ENCODE measurements at regions not wholly inside any gene's neighbourhood (a gene's known extent, or its start where the extent isn't known, plus 50 kb on each side); places are given as distances from the start of the nearest gene placed in this dataset.
A peak's percentile ranks its signal among the peaks of the same experiment; 100 is the strongest.
"Not testable (repeated sequence)": the region's sequence is repeated elsewhere in the genome, so short reads cannot be mapped to it uniquely, and the experiment has no call there.

- not testable (repeated sequence) for DNase-seq
Observed at GRCh38 chr10:77740396-77740795, 102.8 kb upstream of the KCNMA1 start.

- DNase-seq: no peak
Observed at GRCh38 chr10:77738496-77739158, 101.0 kb upstream of the KCNMA1 start.

GRCh38 chr10:77737608-77738007 lies 100.0 kb upstream of the KCNMA1 start:
- DNase-seq: no peak

DNA sequence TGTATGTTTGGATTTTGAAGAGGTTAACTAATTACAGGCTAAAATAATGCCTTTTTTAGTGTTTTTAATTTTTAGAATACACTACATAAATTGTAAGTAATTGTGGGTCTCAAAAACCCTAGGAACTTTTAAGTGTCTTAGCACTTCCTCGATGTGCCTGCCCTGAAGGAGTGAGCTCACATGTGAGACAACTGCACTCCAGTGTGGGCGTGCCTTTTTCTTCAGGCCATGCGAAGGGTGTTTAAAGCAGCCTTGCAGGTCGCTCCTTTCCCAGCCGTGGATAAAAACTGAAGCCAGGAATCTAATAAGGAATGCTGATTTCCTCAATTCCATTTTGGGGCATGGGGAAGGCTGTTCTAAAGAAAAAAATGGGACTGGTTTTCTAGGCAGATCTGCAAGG lies 97.5 kb upstream of the KCNMA1 start:
- not testable (repeated sequence) for DNase-seq

DNA sequence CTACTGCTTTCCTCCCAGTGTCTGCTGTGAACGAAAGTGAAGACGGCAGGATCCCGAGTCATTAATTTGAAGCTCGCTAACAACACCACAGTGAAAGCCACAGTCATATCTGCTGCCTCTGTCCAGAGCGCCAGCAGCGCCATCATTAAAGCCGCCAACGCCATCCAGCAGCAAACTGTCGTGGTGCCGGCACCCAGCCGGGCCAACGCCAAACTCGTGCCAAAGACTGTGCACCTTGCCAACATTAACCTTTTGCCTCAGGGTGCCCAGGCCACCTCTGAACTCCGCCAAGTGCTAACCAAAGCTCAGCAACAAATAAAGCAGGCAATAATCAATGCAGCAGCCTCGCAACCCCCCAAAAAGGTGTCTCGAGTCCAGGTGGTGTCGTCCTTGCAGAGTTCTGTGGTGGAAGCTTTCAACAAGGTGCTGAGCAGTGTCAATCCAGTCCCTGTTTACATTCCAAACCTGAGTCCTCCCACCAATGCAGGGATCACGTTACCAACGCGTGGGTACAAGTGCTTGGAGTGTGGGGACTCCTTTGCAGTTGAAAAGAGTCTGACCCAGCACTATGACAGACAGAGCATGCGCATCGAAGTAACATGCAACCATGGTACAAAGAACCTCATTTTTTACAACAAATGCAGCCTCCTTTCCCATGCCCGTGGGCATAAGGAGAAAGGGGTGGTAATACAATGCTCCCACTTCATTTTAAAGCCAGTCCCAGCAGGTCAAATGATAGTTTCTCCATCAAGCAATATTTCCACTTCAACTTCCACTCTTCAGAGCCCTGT lies 94.8 kb upstream of the KCNMA1 start:
- no peak for DNase-seq

DNA sequence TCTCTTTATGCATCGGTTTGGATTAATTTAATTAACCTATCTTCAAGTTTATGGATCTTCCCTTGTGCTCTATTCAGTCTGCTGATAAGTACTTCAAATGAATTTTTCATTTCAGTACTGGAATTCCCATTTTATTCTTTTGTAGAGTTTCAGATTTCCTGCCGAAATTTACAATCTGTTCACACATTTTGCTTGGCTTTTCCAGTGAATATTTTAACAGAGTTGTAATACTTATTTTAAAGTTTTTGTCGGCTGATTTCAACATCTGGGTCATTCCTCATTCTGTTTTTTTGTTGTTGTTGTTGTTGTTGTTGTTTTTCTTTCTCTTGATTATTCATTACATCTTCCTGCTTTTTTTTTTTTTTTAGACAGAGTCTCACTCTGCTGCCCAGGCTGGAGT lies 89.9 kb upstream of the KCNMA1 start:
- no peak for DNase-seq

GRCh38 chr10:77726732-77727131 lies 89.1 kb upstream of the KCNMA1 start:
- no peak for DNase-seq

GRCh38 chr10:77726301-77726700 lies 88.7 kb upstream of the KCNMA1 start:
- DNase-seq: no peak

DNA sequence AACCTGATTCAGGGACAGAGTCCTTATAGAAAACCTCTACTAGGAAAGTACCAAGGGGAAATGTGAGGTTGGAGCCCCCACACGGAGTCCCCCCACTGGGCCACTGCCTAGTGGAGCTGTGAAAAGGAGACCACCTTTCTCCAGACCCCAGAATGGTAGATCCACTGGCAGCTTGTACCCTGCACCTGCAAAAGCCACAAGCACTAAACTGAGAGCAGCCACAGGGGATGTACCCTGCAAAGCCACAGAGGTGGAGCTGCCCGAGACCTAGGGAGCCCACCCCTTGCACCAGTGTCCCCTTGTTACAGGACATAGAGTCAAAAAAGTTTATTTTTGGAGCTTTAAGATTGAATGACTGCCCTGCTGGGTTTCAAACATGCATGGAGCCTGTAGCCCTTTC lies 87.2 kb upstream of the KCNMA1 start:
- DNase-seq: no peak

DNA sequence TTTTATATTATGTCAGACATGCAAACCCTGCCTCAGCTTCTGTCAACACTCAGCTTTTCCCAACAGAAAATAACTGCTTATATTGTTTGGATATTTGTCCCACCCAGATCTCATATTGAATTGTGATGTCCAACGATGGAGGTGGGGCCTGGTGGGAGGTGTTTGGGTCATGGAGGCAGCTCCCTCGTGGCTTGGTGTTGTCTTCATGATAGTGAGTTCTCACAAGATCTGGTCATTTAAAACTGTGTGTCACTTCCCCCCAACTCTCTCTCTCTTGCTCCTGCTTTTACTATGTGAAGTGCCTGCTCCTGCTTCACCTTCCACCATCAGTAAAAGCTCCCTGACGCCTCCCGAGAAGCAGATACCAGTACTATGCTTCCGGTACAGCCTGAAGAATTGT lies 85.8 kb upstream of the KCNMA1 start:
- DNase-seq: no peak

- DNase-seq: not testable (repeated sequence)
Observed at GRCh38 chr10:77722956-77723355, 85.3 kb upstream of the KCNMA1 start.

DNA sequence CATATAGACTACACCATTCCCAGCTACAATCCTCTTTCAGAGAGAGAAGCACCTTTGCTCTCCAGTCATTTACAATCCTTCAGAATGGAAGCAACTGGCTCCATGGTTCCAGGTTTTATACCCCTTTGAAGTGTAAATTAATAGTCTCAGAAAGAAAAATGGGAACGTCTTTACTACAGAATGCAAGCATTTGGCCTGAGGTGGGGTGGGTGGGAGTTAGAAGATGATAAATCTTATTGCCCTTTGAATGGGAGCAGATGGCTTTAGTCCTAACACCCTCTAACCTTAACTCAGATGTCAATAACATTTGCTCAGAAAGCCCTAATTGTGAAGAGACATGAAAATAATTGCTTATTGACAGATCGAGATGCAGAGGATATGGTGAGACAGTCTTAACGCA lies 84.2 kb upstream of the KCNMA1 start:
- DNase-seq: no peak

DNA sequence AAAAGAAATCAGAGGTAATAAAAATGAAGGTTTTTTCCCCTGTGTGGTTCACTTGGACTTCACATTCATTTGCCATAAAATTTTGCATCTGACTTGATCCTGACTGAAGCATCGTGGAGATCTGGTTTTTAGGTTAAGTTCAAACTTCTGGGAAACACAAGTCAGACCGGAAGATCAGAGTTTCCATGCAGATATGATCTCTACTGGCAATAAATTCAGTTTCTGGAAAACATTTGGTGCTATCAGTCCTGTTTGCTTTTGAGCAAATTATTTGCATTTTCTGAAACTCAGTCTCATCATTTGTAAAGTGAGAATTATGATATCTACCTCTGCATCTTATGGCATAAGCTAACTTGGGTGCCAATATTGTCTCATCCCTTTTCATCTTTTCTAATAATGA lies 81.3 kb upstream of the KCNMA1 start:
- DNase-seq: no peak

GRCh38 chr10:77718312-77718711 lies 80.7 kb upstream of the KCNMA1 start:
- not testable (repeated sequence) for DNase-seq

DNA sequence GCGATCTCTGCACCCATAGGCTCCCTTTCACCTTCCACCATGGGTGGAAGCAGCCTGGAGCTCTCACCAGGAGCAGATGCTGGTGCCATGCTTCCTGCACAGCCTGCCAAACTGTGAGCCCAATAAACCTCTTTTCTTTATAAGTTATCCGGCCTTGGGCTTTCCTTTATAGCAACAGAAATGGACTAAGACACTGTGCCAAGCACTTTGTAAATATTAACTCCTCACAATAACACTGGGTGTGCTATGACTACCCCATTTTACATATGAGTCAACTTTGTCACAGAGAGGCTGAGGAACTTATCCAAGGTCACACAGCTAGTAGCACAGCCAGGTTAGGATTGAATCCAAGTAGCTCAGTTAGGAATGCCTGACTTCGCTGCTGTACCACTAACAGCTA lies 79.7 kb upstream of the KCNMA1 start:
- no peak for DNase-seq

- DNase-seq: no peak
Observed at GRCh38 chr10:77716458-77717317, 79.1 kb upstream of the KCNMA1 start.

DNA sequence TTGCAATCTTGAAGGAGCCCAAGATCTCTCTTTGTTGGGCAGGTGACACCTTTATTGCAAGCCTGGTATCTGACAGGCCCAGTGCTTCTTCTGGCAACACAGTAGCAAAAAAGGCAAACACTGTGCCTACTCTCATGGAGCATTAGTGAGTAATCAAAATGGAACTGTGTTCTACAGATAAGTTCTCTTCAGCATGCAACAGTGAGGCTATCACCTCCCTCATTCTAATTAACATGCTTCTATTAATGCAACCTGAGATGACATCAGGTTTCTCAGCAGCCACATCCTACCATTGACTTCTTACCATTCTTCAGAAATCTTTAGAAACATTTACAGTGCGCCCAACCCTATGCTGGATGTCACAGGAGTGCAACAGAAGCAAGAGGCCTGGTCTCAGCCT lies 77.9 kb upstream of the KCNMA1 start:
- DNase-seq: no peak

- DNase-seq: no peak
Observed at GRCh38 chr10:77715088-77715487, 77.5 kb upstream of the KCNMA1 start.

- no peak for DNase-seq
Observed at GRCh38 chr10:77713521-77714280, 76.1 kb upstream of the KCNMA1 start.

GRCh38 chr10:77712207-77712606 lies 74.6 kb upstream of the KCNMA1 start:
- no peak for DNase-seq

- DNase-seq: no peak
Observed at GRCh38 chr10:77711683-77712049, 74.1 kb upstream of the KCNMA1 start.

DNA sequence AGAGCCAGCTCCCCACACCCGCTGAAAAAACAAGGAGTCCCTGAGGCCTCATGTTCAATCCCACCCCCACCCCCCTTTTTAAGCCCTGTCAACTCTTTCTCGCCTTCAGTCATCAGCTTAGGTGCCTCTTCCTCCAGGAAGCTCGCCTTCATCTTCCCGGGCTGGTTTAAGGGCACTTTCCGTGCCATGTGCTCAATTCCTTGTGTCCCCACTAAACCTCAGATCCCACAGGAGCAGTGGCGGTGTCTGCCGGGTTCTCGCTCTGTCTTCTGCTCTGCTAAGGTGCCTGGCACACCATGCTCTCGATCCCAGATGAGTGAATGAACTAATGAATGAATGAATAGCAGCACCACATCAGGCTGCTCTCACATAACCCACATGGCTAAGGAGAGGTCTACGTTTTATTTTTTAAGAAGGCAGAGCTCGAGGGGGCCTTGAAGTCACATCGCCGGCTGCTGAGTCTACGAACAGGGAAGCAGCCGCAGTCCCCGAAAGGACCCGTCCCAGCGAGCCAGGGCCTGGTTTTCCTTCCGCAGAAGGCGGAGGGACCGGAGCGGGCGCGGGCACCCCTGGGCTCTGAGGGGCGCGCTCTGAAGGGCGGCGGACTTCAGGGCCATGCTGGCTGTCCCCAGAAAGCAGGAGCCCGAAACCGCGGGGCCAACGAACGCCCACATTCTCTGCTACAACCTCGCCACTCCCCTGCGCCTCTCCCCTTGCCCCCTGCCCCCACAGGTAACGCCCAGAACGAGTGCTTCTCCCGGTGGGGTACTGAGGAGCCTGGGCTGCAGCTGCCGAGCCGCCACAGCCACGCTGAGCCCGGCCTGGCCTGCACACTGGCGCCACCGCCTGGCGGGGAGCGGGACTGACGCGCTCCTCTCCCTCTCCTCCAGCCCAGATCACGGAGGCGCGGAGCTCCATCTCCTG lies 73.4 kb upstream of the KCNMA1 start:
- DNase-seq: peak in 5 of 6 experiments; percentile 24 to 68 (median 44)
